HUDEP-2 (cell line): ENCODE measurements at regions not wholly inside any gene's neighbourhood (a gene's known extent, or its start where the extent isn't known, plus 50 kb on each side); places are given as distances from the start of the nearest gene placed in this dataset.

Experiments
- DNase-seq, 76 experiments: peaks; one replicate each; lab custom pipeline; 2025; ENCODE audit not compliant: unreplicated experiment in 76 of 76; lab: John Stamatoyannopoulos, UW

DNA sequence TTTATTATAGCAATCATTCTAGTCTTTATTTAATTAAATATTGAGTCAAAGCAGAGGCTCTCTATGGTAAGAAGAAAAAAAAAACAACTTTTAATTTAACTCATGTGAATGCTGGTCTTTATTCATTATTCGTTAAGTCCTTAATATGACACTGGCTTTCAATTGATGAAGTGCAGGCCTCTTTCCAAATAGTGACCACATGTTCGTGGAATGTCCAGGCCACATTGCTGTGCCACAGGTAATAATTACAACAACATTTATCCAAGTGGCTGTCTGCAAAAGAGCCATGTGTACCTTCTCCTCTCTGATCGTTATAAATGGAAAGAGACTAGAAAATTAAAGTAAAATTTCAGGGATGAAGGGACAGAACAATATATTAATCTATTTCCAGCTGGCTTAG lies 220.1 kb upstream of the PABPC4L start:
- no peak for DNase-seq

- no peak for DNase-seq
Observed at GRCh38 chr4:134408897-134409296, 207.3 kb upstream of the PABPC4L start.

GRCh38 chr4:134401798-134402197 lies 200.2 kb upstream of the PABPC4L start:
- DNase-seq, result no peak

GRCh38 chr4:134393592-134393991 lies 192.0 kb upstream of the PABPC4L start:
- DNase-seq, result no peak

- DNase-seq, result no peak
Observed at GRCh38 chr4:134390319-134390718, 188.7 kb upstream of the PABPC4L start.

- DNase-seq, result no peak
Observed at GRCh38 chr4:134388351-134388750, 186.8 kb upstream of the PABPC4L start.

- no peak for DNase-seq
Observed at GRCh38 chr4:134382478-134383227, 181.1 kb upstream of the PABPC4L start.

DNA sequence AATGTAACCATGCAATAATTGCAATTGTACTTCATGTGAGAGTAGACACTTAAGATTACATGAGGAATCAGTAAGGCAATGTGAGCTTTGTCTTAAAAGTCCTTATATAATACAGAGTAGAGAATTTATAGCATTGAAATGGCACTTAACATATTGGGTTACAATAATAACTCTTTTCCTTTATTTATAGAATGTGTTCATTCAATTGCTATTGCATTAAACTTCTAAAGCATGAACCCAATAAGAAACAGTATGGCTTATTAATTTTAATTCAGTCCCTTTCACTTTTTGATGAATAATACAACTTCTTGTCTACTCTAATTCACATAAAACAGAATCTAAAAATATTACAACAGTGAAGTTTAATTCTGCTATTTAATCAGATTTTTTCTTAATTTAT lies 174.2 kb upstream of the PABPC4L start:
- DNase-seq, result no peak

GRCh38 chr4:134365852-134366251 lies 164.3 kb upstream of the PABPC4L start:
- DNase-seq, result no peak

DNA sequence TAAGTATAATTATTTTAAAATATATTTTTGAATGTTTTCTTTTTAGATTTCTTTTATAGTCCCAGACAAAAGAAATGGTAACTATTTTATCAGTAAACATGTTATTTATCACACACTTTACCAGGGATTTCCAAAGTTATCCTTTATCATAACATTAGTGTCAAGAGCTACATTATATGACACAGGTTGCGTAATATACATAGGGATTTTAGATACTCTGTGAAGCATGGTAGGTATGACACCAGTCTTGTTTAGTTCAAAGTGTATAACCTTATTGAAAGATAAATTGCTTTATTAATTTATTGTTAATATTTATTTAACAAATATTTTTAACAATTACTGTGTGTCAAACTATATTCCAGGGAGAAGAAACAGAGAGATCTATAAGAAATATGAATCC lies 163.3 kb upstream of the PABPC4L start:
- no peak for DNase-seq

GRCh38 chr4:134345244-134345643 lies 143.7 kb upstream of the PABPC4L start:
- no peak for DNase-seq

DNA sequence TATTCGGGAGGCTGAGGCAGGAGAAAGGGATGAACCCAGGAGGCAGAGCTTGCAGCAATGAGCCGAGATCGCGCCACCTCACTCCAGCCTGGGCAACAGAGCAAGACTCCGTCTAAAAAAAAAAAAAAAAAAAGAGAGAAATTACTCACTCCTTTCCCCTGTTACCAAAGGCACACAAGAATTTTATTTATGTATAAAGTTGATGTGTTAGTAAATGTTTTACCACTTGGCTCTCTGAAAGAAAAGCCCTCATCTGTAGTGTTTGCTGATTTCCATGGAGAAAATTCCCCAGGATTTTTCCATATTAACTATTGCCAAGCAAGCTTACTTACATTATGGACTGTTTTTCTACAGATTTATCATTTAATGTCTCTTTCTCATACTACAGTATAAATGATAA lies 142.1 kb upstream of the PABPC4L start:
- DNase-seq, result no peak

GRCh38 chr4:134343081-134343480 lies 141.5 kb upstream of the PABPC4L start:
- DNase-seq, result no peak

DNA sequence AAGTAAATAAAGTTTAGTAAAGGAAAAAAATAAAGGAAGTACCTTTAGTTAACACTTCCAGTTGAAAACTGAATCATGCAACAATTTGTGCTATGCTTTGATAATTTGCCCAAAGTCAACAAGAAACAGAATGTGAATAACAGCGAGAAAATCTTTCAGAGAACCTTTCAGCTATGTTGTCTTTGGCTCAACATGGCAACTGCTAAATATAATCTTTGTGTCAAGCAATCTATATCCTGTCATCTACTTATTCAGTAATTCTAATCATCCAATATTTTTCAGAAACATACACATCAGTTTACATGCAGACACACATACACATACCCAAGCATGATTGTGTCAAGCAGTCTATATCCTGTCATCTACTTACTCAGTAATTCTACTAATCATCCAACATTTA lies 136.0 kb upstream of the PABPC4L start:
- DNase-seq, result no peak

GRCh38 chr4:134328741-134329140 lies 127.2 kb upstream of the PABPC4L start:
- no peak for DNase-seq

DNA sequence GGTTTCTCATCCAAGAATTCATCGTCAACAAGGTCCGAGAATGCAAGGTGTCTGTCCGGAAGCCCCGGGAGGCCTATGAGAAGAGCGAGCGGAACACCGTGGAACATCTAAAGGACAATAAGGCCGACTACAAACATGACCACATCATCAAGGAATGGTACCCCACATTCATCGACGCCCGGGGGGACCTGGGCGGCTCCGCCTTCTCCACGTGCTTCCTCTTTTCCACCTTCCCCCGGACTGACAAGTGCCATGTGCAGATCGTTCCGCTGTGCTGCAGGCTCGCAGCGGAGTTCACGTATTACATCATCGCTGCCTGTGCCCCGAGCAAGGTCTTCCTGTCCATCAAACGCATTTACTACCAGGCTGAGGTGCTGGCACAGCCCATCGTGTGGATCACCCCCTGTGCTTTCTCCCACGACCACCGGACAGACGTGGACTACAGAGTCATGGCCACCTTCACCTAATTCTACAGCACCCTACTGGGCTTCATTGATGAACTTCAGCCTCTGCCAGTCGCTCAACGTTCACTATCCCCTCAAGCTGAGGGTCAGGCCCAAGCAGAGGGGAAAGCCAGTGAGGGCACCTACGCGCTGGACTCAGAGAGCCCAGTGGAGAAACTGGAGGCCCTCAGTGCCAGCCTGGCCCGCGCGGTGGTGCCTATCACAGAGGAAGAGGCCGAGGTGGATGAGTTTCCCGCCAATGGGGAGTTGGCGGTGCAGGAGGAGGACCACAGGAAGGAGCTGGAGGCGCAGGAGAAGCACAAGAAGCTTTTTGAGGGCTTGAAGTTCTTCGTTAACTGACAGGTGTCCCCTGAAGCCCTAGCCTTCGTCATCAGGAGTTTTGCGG lies 125.9 kb upstream of the PABPC4L start:
- no peak for DNase-seq

- DNase-seq, result no peak
Observed at GRCh38 chr4:134326866-134327265, 125.3 kb upstream of the PABPC4L start.

DNA sequence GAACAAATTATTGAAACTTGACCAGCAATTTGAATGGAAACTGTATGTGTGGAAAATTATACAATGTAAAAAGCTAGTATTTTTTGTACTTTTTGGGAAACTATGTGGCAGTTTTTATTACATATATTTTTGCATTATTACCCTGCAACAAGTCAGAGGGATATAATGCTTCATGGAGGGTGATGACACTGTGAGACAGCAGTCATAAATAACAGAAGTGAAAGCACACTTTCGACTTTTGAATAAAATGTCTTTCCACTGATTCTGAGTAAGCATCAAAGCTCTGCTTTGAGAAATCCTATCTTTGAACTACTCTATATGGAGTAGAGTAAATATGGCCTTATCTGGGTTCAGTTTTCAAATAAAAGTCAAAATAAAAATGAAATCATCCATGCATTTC lies 122.6 kb upstream of the PABPC4L start:
- DNase-seq, result no peak

- DNase-seq, result no peak
Observed at GRCh38 chr4:134320048-134320447, 118.5 kb upstream of the PABPC4L start.

DNA sequence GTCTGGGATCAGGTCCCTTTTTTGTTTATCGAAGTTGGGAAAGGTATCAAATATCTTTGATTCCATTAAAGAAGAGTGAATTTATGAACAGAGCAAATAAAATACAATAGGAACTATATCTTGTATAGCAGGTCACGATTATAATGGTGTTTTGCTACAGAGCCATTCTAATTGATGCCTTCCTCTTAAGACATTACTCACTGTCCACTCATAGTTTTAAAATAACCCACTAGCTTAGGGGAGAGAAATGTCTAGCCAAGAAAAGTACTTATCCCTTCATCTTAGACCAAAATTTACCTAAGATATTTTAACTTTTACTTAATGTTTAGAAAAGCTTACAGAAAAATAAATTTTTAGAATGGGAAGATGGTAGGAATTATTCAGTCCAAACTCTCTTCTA lies 112.0 kb upstream of the PABPC4L start:
- DNase-seq, result no peak

DNA sequence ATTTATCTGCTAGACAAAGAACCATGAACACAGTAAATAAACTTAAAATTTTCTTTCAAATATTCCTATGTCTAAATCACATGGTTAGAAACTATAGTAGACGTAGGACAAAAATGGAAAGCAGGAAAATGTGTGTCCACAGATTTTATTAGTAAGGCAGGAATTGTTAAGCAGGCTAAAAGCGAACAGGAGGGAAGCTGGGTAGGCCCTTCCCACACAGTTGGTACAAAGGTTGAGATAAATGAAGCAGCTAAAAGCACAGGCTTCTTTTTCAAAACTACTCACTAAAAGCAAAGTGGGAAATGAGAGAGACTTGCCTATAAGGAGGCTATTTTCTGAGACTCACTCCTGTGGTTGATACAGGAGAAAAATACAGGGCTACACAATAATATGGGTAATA lies 108.1 kb upstream of the PABPC4L start:
- DNase-seq, result no peak

GRCh38 chr4:134308910-134309309 lies 107.3 kb upstream of the PABPC4L start:
- DNase-seq, result no peak
